OCI-LY3 (cell line): ENCODE measurements at regions not wholly inside any gene's neighbourhood (a gene's known extent, or its start where the extent isn't known, plus 50 kb on each side); places are given as distances from the start of the nearest gene placed in this dataset.

Experiments used
- H2AFZ ChIP-seq: fragments of 200-600, 300-600 bp; shearing (Covaris generic); 2 replicates; pipeline ENCODE4 v1.6.0; 2014; ENCODE audit warnings: antibody characterized with exemption, low read depth, low read length
- H3K27ac ChIP-seq: fragments of 200-600, 300-600 bp; sonication (generic); 2 replicates; pipeline ENCODE4 v1.5.1; 2014; ENCODE audit warnings: mild to moderate bottlenecking, low read length, moderate library complexity, mixed read lengths
- H3K27me3 ChIP-seq: fragments of 200-600, 300-600 bp; sonication (generic); 2 replicates; pipeline ENCODE4 v1.6.1; 2014; ENCODE audit warnings: low read depth, low read length, mixed read lengths
- H3K36me3 ChIP-seq: fragments of 200-600, 300-600 bp; sonication (generic); replicated peaks from 2 replicates; pipeline ENCODE3; 2014; ENCODE audit warnings: low read depth, low read length, mixed read lengths
- H3K4me1 ChIP-seq: fragments of 300-600, 200-600 bp; sonication (generic); 2 replicates; pipeline ENCODE4 v1.6.1; 2014; ENCODE audit warnings: low read length, mixed read lengths
- H3K4me2 ChIP-seq: fragments of 200-600, 300-600 bp; sonication (generic); 2 replicates; pipeline ENCODE4 v1.6.1; 2014; ENCODE audit warnings: low read length, mixed read lengths
- H3K4me3 ChIP-seq: fragments of 300-600, 200-600 bp; sonication (generic); 2 replicates; pipeline ENCODE4 v1.5.1; 2014; ENCODE audit warnings: antibody characterized with exemption, mild to moderate bottlenecking, low read length, moderate library complexity
- H3K79me2 ChIP-seq: fragments of 300-600, 200-600 bp; shearing (Covaris generic); 2 replicates; pipeline ENCODE4 v1.6.1; 2014; ENCODE audit warnings: mild to moderate bottlenecking, low read length, mixed read lengths
- H3K9ac ChIP-seq: fragments of 300-600, 200-600 bp; shearing (Covaris generic); 2 replicates; pipeline ENCODE4 v1.6.0; 2014; ENCODE audit warnings: mild to moderate bottlenecking, low read length, moderate library complexity
- H3K9me3 ChIP-seq: fragments of 200-600, 300-600 bp; shearing (Covaris generic); 2 replicates; pipeline ENCODE4 v1.6.1; 2014; ENCODE audit warnings: low read length, mixed read lengths; ENCODE audit not compliant: insufficient read depth
- H4K20me1 ChIP-seq: fragments of 200-600, 300-600 bp; sonication (generic); 2 replicates; pipeline ENCODE4 v1.6.1; 2016; ENCODE audit warnings: low read length, mixed read lengths; ENCODE audit not compliant: insufficient read depth
- EZH2phosphoT487 ChIP-seq: fragments of 200-600 bp; shearing (Covaris generic); IDR thresholded peaks from 2 replicates; pipeline ENCODE4 v1.6.1; 2018; ENCODE audit warnings: antibody characterized with exemption, mixed run types, low read depth
- TF ChIP-seq, protein P1 (sequence below): fragments of 200-600, 300-600 bp; sonication (generic); IDR thresholded peaks from 2 replicates; pipeline ENCODE4 v1.5.1; 2014; ENCODE audit warnings: antibody characterized with exemption, low read length, low read depth

DNA sequence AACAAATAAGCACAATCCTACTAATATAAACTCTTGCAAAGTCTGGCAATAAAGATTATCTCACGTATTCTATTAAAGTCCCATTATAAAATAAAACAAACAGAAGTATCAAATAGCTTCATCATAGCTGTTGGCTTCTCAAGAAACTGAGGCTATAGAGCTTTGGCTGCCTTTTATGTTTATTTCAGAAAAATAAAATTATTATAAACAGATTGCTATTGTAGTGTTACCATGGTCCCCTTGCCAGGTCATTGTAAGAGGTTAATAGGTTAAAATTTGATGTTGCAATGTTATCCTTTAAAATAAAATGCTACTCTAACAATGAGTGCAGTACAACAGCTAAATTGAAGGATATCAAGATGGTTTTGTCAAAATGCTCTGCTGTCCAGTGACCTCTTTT is 828.8 kb upstream of the SOX9 start:
- Histone ChIP-seq H2AFZ (no peak overlapping the region), H3K4me1 (peaks cover 3% of the 10 kb centered on the region; the same call in 1 of the 2 replicates), H3K36me3 (no peaks in the 10 kb centered on the region), H3K4me2 (no peak overlapping the region), H3K4me3 (no peak overlapping the region), H3K9ac (no peak overlapping the region), H3K27me3 (no peaks in the 10 kb centered on the region), H3K79me2 (no peaks in the 10 kb centered on the region), H4K20me1 (no peaks in the 10 kb centered on the region), H3K27ac (no peak overlapping the region), H3K9me3 (no peaks in the 10 kb centered on the region)
- TF ChIP-seq, protein P1, sequence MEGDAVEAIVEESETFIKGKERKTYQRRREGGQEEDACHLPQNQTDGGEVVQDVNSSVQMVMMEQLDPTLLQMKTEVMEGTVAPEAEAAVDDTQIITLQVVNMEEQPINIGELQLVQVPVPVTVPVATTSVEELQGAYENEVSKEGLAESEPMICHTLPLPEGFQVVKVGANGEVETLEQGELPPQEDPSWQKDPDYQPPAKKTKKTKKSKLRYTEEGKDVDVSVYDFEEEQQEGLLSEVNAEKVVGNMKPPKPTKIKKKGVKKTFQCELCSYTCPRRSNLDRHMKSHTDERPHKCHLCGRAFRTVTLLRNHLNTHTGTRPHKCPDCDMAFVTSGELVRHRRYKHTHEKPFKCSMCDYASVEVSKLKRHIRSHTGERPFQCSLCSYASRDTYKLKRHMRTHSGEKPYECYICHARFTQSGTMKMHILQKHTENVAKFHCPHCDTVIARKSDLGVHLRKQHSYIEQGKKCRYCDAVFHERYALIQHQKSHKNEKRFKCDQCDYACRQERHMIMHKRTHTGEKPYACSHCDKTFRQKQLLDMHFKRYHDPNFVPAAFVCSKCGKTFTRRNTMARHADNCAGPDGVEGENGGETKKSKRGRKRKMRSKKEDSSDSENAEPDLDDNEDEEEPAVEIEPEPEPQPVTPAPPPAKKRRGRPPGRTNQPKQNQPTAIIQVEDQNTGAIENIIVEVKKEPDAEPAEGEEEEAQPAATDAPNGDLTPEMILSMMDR = no peak
- TF ChIP-seq EZH2phosphoT487 = no peak

DNA sequence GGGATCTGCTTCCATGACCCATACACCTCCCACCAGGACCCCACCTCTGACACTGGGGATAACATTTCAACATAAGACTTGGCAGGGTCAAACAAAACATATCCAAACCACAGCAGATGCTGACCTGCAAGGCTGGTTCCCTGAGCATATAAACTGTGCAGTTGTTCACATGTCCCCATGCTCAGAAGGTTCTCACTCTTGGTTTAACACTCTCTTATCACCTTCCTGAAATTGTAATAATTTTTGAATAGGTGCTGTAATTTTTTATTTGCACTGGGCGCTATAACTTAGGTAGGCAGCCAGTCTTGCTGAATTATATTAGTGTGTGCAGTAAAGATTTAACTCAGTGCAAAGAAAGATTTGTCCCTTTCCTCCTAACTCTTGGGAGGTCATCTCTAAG is 824.8 kb upstream of the SOX9 start:
- Histone ChIP-seq H3K79me2 (no peaks in the 10 kb centered on the region), H3K36me3 (no peaks in the 10 kb centered on the region), H3K9ac (no peak overlapping the region), H3K4me3 (no peak overlapping the region), H3K4me1 (peaks cover 3% of the 10 kb centered on the region; the same call in 1 of the 2 replicates), H2AFZ (no peak overlapping the region), H3K27ac (no peak overlapping the region), H4K20me1 (no peaks in the 10 kb centered on the region), H3K4me2 (no peak overlapping the region), H3K27me3 (no peaks in the 10 kb centered on the region), H3K9me3 (no peaks in the 10 kb centered on the region)
- TF ChIP-seq EZH2phosphoT487 = no peak
- TF ChIP-seq, protein P1 = no peak

DNA sequence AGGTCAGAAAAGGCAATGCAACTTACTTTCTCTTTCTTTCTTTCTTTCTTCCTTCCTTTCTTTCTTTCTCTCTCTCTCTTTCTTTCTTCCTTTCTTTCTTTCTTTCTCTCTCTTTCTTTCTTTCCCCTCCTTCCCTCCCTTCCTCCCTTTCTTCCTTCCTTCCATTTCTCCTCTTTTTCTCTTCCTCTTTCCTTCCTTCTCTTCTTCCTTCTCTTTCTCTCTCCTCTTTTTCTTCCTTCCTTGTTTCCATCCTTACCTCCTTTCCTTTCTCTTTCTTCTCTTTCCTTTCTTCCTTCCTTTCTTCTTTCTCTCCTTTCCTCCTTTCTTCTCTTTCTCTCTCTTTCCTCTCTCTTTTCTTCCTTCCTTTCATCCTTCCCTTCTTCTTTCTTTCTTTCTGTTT is 819.8 kb upstream of the SOX9 start:
- Histone ChIP-seq H3K79me2 (no peaks in the 10 kb centered on the region), H2AFZ (no peak overlapping the region), H3K4me2 (no peak overlapping the region), H3K9me3 (no peaks in the 10 kb centered on the region), H3K27ac (no peak overlapping the region), H3K4me1 (no peaks in the 10 kb centered on the region), H4K20me1 (no peaks in the 10 kb centered on the region), H3K9ac (no peak overlapping the region), H3K4me3 (no peak overlapping the region), H3K36me3 (no peaks in the 10 kb centered on the region), H3K27me3 (no peaks in the 10 kb centered on the region)
- TF ChIP-seq, protein P1 = no peak
- no peak for TF ChIP-seq EZH2phosphoT487

DNA sequence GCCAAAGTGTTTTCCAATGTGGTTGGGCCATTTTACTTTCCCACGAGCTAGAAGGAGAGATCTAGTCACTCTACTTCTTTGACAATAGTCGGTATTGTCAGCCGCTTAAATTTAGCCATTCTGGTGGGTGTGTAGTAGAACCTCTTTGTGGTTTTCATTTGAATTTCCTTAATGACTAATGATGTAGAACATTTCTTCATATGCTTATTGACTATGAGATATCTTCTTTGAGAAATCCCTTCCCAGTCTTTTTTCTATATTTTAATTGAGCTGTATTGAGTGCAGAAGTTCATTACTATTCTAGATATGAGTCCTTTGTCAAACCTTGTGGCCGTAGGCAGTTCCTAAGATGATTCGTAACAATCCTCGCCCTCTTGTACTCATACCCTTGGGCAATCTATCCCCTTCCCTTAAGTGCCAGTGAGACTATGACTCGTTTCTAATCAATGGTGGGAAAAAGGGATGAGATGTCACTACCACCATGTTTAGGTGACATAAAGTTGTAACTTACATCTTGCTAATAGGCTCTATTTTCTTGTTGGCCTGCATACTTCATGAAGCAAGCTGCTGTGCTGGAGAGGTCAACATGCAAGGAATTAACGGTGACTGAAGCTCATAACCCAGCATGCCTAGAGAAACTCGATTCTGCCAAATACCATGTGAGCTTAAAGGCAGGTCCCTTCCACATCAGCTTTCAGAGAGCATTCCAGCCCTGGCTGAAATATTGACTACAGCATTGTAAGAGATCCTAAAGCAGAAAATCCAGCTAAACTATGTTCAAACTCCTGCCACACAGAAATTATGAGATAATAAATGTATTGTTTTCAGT is 817.9 kb upstream of the SOX9 start:
- no peak overlapping the region for H3K4me3 ChIP-seq
- H3K27me3 ChIP-seq = no peaks in the 10 kb centered on the region
- no peaks in the 10 kb centered on the region for H3K36me3 ChIP-seq
- no peaks in the 10 kb centered on the region for H3K9me3 ChIP-seq
- H3K4me1 ChIP-seq = no peaks in the 10 kb centered on the region
- H3K9ac ChIP-seq = no peak overlapping the region
- no peak overlapping the region for H3K27ac ChIP-seq
- H3K4me2 ChIP-seq = no peak overlapping the region
- no peak overlapping the region for H2AFZ ChIP-seq
- no peaks in the 10 kb centered on the region for H3K79me2 ChIP-seq
- no peaks in the 10 kb centered on the region for H4K20me1 ChIP-seq
- no peak for TF ChIP-seq EZH2phosphoT487
- TF ChIP-seq, protein P1 = no peak
